Keratinocyte (primary cell): ENCODE measurements at regions not wholly inside any gene's neighbourhood (a gene's known extent, or its start where the extent isn't known, plus 50 kb on each side); places are given as distances from the start of the nearest gene placed in this dataset.

Source experiments
- DNase-seq: peaks from one replicate; pipeline ENCODE4 v3.0.0-alpha.2; 2011; ENCODE audit warnings: low read depth, missing footprints, low spot score
- FAIRE-seq: peaks from 2 replicates; lab custom pipeline; 2011; peaks lifted over from hg19 to GRCh38; lab: Jason Lieb, UNC
- H2AFZ ChIP-seq: 2 replicates; pipeline ENCODE4 v1.6.0; 2012; ENCODE audit warnings: low read length, control low read depth, inconsistent platforms; ENCODE audit not compliant: control insufficient read depth
- H3K27ac ChIP-seq: 2 replicates; pipeline ENCODE4 v1.5.1; 2011; ENCODE audit warnings: low read length; ENCODE audit not compliant: control insufficient read depth, insufficient read depth
- H3K27me3 ChIP-seq: 3 replicates; pipeline ENCODE4 v1.6.0; 2011; ENCODE audit warnings: low read length; ENCODE audit not compliant: control insufficient read depth, insufficient read depth; ENCODE audit errors: extremely low read depth
- H3K36me3 ChIP-seq, 2 experiments: 2 replicates in 1 of 2; 3 replicates in 1 of 2; pipeline ENCODE4 v1.5.1; 2011; ENCODE audit warnings: low read length in 2 of 2, mild to moderate bottlenecking in 1 of 2; ENCODE audit not compliant: control insufficient read depth in 2 of 2, insufficient read depth in 2 of 2; ENCODE audit errors: extremely low read depth in 1 of 2
- H3K4me1 ChIP-seq: 3 replicates; pipeline ENCODE4 v1.5.1; 2011; ENCODE audit warnings: low read length; ENCODE audit not compliant: control insufficient read depth, insufficient read depth; ENCODE audit errors: extremely low read depth
- H3K4me2 ChIP-seq: 3 replicates; pipeline ENCODE4 v1.6.0; 2011; ENCODE audit warnings: low read depth, low read length; ENCODE audit not compliant: control insufficient read depth, insufficient read depth; ENCODE audit errors: extremely low read depth
- H3K4me3 ChIP-seq, 3 experiments: fragments of 200-600 bp in 1 of 3; sonication (generic) in 1 of 3; 2 replicates in 2 of 3; 3 replicates in 1 of 3; pipeline ENCODE4 v1.5.1; 2011 to 2016; ENCODE audit warnings: low read length in 3 of 3, mild to moderate bottlenecking in 3 of 3, control low read depth in 2 of 3, inconsistent platforms in 1 of 3, low read depth in 1 of 3, mixed read lengths in 1 of 3, mixed run types in 1 of 3, moderate library complexity in 1 of 3; ENCODE audit not compliant: control insufficient read depth in 2 of 3, insufficient read depth in 2 of 3; ENCODE audit errors: extremely low read depth in 1 of 3
- H3K79me2 ChIP-seq: 2 replicates; pipeline ENCODE4 v1.6.0; 2012; ENCODE audit warnings: low read length; ENCODE audit not compliant: control insufficient read depth, insufficient read depth
- H3K9ac ChIP-seq: 3 replicates; pipeline ENCODE4 v1.6.0; 2011; ENCODE audit warnings: low read length; ENCODE audit not compliant: control insufficient read depth, insufficient read depth; ENCODE audit errors: extremely low read depth
- H3K9me1 ChIP-seq: 3 replicates; pipeline ENCODE4 v1.6.0; 2011; ENCODE audit warnings: low read length; ENCODE audit not compliant: control insufficient read depth, insufficient read depth; ENCODE audit errors: extremely low read depth
- H3K9me3 ChIP-seq: 2 replicates; pipeline ENCODE4 v1.5.1; 2012; ENCODE audit warnings: low read depth, low read length; ENCODE audit not compliant: control insufficient read depth
- H4K20me1 ChIP-seq: 3 replicates; pipeline ENCODE4 v1.6.0; 2011; ENCODE audit warnings: low read length; ENCODE audit not compliant: control insufficient read depth, insufficient read depth; ENCODE audit errors: extremely low read depth
- EZH2 ChIP-seq: IDR thresholded peaks from one replicate; pipeline ENCODE4 v1.6.1; 2012; ENCODE audit warnings: inconsistent platforms, mild to moderate bottlenecking, low read length, moderate library complexity
- dilution Hi-C: fragments of 300-500 bp; cut with MboI; formaldehyde crosslinking; loops from one replicate; pipeline ENCODE4 v1.7.0; 2020; ENCODE audit warnings: low sequenced_read_pairs; ENCODE audit not compliant: extremely low pct_ligation_motif_present
- TF ChIP-seq, protein P1 (sequence below), 3 experiments: IDR thresholded peaks in 1 of 3; conservative IDR thresholded peaks in 1 of 3; optimal IDR thresholded peaks in 1 of 3; 2 replicates in 2 of 3; 3 replicates in 1 of 3; pipeline versions ENCODE3 to v1.5.1; 2011; ENCODE audit warnings: low read length in 3 of 3, mild to moderate bottlenecking in 3 of 3, moderate library complexity in 2 of 3, control low read depth in 1 of 3, inconsistent platforms in 1 of 3; ENCODE audit not compliant: insufficient read depth in 2 of 3; ENCODE audit errors: extremely low read depth in 1 of 3

DNA sequence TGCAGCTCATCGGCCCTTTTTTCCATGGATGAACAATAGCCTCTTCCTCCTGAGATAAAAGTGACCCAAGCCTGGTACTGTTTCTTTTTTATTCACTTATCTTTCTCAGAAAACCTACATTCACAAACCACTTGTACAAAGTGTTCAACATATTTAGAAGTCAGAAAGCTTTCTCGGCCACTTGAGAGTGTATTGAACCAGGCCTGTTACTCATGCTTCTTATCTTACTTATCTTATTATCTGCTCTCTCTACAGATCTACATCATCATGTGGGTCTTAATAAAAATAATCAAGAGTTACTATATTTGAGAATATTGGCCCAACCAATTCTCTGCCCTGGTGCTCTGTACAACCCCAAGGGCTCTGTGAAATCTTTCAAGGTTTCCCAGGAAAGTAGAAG is 242.1 kb downstream of the MREG start:
- Histone ChIP-seq H3K27me3 (no peaks in the 10 kb centered on the region), H3K9me3 (no peaks in the 10 kb centered on the region), H3K4me2 (no peak overlapping the region), H3K9ac (no peak overlapping the region), H3K4me3 (no peak overlapping the region), H3K9me1 (no peaks in the 10 kb centered on the region), H2AFZ (no peak overlapping the region), H4K20me1 (no peaks in the 10 kb centered on the region), H3K27ac (no peak overlapping the region), H3K36me3 (no peaks in the 10 kb centered on the region), H3K79me2 (no peaks in the 10 kb centered on the region), H3K4me1 (peaks cover 3% of the 10 kb centered on the region)
- dilution Hi-C loops, result no loop called here
- TF ChIP-seq, protein P1, sequence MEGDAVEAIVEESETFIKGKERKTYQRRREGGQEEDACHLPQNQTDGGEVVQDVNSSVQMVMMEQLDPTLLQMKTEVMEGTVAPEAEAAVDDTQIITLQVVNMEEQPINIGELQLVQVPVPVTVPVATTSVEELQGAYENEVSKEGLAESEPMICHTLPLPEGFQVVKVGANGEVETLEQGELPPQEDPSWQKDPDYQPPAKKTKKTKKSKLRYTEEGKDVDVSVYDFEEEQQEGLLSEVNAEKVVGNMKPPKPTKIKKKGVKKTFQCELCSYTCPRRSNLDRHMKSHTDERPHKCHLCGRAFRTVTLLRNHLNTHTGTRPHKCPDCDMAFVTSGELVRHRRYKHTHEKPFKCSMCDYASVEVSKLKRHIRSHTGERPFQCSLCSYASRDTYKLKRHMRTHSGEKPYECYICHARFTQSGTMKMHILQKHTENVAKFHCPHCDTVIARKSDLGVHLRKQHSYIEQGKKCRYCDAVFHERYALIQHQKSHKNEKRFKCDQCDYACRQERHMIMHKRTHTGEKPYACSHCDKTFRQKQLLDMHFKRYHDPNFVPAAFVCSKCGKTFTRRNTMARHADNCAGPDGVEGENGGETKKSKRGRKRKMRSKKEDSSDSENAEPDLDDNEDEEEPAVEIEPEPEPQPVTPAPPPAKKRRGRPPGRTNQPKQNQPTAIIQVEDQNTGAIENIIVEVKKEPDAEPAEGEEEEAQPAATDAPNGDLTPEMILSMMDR (optimal IDR thresholded peaks at IDR 0.05 in 1 of 3, IDR thresholded peaks at IDR 0.05 in 1 of 3, conservative IDR thresholded peaks at IDR 0.05 in 1 of 3; ENCODE audit: extremely low read depth in 1 of 3, insufficient read depth in 2 of 3, low read length in 3 of 3), result no peak
- no peak for TF ChIP-seq EZH2
- FAIRE-seq (no peak), DNase-seq (no peak)

GRCh38 chr2:215770668-215771067 is 242.7 kb downstream of the MREG start:
- H3K4me2 ChIP-seq, result no peak overlapping the region
- dilution Hi-C loops, result no loop called here

More at GRCh38 chr2:215770668-215771067, 242.7 kb downstream of the MREG start:
- no peak for DNase-seq
- no peak for FAIRE-seq
- no peak for TF ChIP-seq EZH2
- TF ChIP-seq, protein P1 (optimal IDR thresholded peaks at IDR 0.05 in 1 of 3, IDR thresholded peaks at IDR 0.05 in 1 of 3, conservative IDR thresholded peaks at IDR 0.05 in 1 of 3; ENCODE audit: extremely low read depth in 1 of 3, insufficient read depth in 2 of 3, low read length in 3 of 3), result no peak
- Histone ChIP-seq H3K27me3 (no peaks in the 10 kb centered on the region), H3K4me1 (peaks cover 3% of the 10 kb centered on the region), H3K9me3 (no peaks in the 10 kb centered on the region), H3K36me3 (no peaks in the 10 kb centered on the region), H4K20me1 (no peaks in the 10 kb centered on the region), H3K79me2 (no peaks in the 10 kb centered on the region), H3K27ac (no peak overlapping the region), H3K4me3 (no peak overlapping the region), H3K9me1 (no peaks in the 10 kb centered on the region), H3K9ac (no peak overlapping the region), H2AFZ (no peak overlapping the region)
